Globus pallidus (tissue), 1 donor: ENCODE measurements at regions not wholly inside any gene's neighbourhood (a gene's known extent, or its start where the extent isn't known, plus 50 kb on each side); places are given as distances from the start of the nearest gene placed in this dataset.

Experiments
- DNase-seq: peaks from one replicate; pipeline ENCODE4 v3.0.0-alpha.2; 2015; ENCODE audit warnings: low spot score

DNA sequence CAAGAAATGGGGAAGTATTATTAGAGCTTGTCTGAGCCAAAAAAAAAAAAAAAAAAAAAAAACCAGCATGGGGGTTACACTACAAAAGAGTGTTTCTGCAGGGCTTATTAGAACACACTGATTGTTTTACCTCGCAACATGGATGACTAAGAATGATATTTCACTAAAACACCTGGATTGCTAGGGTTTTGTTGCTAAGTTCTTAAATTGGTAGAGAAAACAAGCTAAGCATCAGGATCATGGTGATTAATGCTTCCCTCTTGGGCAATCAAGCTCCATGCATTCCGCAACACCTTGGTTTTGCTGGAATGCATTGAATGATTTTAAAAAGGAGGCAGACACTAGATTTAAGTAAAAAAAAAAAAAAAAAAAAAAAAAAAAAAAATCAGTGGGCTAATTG is 931.4 kb upstream of the CDH8 start:
- DNase-seq, result no peak

DNA sequence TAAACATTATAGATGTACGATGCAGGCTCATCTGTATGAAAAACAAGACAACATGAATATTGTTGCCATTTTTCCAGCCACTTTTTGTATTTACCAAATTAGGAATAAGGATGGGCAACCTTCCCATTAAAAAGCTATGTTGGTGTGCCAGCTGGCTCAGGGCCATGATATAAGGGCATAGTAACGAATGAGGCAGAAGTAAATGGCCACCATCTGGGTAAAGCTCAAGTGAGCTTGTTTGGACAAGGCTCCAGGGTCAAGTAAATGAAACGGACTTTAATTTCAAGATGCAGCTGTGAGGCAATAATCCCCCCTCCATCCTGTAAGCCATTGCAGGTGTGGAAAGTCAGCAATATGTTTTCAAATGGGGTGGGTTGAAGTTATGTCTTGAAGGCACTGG is 930.9 kb upstream of the CDH8 start:
- no peak for DNase-seq

DNA sequence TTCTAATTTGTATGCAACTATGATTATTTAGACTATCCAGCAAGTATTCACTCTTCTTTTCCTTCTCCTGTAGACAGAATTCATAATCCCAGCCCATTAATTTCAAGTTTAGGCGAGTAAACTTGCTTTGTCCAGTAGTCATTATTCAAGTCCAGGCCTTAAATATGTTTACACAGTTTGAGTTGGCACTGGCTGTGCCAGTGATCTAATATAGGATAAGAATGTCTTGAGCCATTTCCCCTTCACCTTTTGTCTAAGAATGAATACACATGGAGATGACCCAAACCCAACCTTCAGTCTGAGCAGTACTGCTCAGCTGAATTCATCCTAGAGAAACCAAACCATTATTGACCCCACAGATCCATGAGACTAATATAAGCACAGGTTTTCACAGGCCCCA is 930.4 kb upstream of the CDH8 start:
- no peak for DNase-seq

DNA sequence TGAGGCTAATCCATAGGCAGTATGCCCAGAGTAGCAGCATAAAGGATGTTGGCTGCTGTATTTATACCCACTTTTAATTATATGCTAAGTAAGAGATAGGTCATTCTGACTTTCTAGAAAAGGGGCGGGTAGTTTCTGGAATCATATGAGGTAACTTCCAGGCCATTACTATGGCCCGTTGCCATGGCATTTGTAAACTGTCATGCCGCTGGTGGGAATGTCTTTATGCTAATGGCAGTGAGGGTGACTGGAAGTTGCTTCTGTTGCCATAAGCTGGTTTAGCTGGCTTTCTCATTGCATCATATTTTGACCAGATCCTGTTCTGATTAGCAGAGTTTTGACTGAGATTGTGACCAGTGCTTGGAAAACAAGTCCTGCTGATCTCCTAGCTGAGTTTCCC is 929.6 kb upstream of the CDH8 start:
- DNase-seq, result no peak

DNA sequence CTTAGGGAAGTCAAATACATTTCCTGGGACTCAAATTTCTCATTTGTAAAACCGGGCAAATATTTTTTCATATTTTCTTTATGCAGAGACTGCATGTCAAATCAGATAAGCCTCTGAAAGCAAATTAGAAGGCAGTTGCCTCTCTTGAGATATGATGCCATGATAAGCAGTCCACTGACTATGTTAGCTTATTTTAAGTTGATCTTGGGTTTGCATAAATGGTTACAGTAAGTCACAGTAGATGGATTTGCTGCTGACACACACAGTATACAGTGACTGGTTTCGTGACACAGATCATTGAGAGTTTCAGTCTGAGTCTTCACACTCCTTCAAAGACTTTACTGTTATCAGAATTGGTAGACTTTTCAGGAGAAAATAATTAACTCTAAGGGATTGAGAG is 927.6 kb upstream of the CDH8 start:
- DNase-seq, result no peak

DNA sequence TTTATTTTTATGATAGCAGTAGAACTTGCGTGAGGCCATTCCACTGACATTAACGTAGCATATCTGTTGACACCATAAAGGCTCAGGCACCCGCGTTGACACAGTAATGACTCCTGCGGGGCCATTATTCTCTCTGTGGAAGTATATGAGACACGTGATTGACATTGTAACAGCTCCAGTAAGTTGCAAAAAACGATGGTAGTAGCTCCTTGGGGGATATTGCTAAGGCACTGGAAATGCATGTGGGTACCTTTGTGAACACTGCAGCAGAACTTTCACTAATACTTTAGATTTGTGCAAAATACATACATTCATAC is 918.8 kb upstream of the CDH8 start:
- no peak for DNase-seq

DNA sequence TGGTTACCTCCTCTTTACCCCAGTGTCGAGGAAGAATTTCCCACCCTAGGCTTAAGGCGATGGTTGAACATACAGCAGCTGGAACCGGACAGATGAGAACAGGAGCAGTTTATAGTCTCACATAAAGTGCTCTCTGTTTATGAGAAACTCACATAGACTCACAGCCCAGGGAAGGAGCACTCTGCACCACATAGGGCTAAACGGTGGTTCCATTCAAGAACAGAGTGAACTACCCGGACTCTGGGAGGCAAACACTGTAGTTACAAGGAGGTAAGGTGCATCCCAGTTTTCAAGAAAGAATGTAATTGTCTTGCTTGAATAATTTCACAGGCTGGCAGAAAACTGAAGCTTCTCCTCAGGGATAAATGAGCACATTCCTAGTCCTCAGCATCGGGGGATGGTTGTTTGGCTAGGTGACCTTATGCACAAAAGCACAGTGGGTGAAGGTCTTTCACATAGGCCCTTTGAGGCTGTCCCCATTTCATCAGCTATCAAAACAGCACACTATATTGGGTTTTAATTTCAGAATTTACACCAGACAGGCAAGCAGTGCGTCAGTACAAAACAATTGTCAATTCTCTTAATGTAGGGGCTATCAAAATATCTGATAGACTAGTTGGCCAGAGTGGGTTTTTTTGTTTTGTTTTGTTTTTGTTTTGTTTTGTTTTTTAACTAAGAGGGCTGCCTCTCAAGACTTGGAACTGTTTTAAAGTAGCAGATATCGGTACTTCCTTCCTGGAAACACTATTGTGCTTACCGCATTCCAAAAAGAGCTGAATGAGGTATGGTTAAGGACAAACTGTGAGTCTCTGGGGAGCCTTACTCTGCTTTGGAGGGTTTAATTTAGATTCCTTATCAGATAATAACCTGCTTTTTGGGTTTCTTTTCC is 918.1 kb upstream of the CDH8 start:
- DNase-seq, result no peak

DNA sequence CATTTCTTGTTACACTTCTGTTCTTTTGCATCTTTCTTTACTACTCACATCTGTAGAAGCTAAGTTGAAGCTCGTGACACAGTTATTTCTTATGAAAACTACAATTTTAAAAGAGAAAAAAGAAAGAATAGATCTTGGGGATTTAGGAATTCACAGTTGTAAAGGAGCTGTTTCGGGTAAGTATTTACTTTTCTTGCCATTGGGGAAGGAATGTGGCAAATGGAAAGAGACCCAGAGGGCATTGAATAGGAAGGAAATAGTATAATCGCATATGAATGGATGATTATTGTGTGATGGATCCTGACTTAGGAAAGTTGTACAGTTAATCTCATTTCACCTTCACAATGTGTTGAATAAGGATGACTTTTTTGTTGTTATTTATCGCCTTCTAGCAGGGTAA is 914.1 kb upstream of the CDH8 start:
- no peak for DNase-seq

DNA sequence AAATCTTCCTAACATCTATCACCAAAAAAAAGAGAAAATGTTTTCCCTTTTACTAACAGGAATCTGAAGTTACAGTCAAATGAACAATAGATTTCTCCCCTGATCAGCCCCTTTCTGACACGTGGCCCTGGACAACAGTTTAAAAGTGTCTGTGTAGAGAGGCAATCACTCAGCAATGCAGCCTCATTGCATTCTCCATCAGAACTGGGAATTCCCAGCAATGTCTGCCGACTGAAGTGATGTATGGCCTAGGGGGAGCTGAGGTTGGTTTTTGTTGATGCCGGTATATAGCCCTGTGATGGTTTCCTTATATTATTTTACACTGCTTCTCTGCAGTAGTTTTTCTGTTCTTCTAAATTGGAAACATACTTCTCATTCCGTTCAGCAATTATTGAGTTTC is 904.3 kb upstream of the CDH8 start:
- no peak for DNase-seq

DNA sequence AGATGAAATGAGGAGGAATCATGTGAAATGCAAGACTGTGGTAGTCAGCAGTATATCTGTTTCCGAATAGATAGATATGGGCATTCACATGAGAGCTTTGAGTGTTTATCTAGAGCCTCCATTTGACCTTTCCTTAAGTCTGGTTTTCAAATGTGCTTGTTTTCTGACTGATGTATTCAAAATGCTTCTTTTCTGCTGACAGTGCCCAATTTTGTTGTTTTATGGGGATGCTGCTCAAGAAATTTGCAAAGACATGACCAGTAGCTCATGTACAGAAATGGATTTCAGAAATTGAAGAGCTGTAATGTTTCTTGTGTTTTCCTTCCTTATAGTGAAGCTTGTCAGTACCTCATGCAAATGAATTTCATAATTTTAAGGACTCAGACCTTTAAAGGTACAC is 903.4 kb upstream of the CDH8 start:
- DNase-seq, result no peak

DNA sequence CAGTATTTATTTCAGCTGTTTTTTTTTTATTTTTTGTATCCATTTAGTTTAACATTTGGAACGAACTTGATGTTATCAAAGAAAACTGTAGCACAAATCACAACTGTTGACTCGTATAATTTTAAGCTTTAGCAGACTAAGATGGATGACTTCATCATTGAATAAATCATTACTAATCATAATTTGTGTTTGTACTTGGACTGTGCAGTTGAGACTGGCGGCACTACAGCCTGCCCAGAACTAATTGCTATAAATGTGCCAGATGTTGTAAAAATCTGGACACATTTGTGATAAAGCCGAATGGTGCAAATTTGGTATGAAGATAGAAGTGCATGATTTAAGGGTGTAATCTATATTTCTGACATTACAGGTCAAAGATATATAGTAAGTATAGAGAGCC is 897.7 kb upstream of the CDH8 start:
- no peak for DNase-seq

DNA sequence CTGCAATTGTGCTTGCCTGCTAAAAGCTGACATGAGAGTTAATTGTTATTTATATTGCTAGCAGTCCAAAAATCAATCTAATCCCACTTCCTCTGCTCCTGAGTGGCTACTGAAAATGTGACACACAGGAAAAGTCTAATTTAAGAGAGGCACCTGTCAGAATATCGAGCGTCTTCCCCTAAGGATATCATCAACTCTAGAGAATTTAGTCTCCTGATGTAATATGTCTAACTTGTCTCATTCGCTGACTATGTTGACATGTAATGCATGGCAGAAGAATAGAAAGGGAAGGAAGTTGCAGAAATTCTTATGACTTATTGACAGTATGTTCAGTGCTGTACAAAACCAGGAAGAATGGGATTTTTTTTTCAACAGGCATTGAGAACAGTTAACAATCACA is 893.4 kb upstream of the CDH8 start:
- no peak for DNase-seq

DNA sequence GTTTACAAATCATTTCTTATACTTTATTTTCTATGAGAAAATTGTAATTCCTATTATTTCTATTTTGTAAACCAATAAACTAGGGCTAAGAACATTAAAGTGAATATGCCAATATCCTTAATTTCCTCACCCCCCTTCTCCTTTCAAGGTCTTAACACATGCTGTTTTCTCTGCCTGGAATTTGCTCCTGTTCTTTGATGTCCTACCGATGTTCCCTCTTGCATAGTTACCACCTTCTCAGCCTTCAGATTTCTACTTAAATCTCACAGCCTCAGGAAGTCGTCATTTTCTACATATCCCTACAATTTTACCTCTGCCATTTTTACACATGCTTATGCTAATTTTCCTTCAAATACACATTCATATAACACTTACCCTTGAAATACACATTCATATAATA is 890.9 kb upstream of the CDH8 start:
- no peak for DNase-seq

DNA sequence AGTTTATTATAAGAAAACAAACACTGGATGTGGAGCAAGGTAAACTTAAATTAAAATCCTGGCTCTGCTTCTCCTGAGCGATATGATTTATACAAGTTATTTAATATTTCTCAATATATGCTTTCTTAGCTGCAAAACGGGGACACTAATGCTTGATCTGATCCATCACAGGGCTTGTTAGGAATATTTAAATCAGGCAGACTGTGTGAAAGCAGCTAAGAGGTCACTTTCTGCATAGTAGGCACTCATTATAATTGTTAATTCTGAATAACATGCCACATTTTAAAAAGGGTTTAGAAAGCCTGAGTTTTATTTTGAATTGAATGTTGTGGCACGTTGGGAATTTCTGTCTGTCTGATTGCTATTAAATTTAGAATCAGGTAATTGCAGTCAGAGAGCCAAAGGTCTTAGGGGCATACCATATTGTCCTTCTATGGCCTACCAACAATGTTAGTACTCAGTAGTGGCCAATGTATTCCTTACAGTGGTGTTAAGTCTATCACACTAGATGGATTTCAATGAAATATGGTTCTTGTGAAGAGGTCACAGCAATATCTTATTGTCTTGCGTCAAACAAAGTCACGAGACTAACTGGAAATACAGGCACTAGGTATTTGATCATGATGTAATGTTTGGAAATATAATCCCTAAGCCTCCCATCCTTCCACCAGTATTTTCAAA is 890.0 kb upstream of the CDH8 start:
- no peak for DNase-seq

DNA sequence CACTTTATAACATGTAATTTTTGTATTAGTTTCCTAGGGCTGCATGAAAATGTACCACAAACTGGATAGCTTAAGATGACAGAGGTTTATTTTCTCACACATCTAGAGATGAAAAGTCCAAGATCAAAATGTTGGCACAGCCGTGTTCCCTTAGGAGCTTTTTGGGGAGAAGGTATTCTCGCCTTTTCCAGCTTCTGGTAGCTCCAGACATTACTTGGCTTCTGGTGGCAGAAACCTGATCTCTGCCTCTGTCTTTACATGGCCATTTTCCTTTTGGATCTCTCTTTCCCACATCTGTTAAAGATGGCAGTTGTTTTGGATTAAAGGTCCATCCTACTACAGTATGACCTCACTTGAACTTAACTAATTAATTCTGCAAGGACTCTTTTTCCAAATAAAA is 885.7 kb upstream of the CDH8 start:
- no peak for DNase-seq

DNA sequence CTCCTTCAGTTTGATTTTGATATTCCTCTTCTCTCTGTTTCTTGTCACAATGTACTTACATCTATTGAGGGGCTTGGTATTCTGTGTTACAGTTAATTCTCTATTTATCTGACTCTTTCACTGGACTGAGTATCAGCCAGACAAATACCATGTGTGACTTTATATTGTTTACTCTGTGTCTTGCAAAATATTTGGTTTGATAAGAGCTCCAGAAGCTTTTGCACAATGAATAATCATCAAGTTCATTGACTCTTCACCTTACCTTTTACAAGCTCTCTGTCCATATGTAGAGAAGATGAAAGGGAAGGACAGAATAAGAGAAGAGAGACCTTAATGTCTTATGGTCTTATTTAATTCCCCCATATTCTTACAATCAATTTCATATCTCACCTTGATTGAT is 877.7 kb upstream of the CDH8 start:
- DNase-seq, result no peak

DNA sequence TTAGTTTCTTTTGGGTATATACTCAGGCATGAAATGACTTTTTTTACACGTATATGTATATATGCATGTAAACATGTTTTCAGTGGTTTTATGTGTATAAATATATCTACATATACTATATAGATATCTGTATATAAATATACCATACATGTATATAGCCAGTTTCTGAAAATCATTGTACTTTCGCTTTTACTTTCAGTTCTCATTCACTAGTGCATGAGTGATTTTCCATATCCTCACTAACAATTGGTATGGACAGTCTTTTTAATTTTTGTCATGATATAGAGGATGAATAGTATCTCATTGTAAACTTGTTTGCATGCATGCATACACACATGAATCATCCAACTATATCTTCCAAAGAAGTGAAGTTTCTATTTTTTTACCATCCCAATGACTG is 877.1 kb upstream of the CDH8 start:
- no peak for DNase-seq

DNA sequence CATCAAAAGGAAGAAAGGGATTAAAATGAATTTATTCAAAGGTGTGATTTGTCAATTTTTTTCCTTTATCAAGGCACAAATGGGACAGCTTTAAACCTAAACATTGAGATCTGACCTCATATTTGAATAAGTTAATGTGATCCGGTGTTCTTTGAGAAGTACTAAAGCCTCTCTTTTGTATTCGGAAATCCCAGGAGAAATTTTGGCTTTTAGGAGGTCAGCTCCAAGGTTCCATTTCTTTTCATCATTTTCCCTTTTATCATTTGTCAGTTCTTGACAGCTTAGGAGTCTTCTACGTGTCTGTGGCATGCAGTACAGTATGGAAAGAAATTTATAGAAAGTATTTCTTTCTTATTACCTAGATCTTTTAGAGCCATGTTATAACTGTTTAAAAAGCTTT is 873.4 kb upstream of the CDH8 start:
- DNase-seq, result no peak

DNA sequence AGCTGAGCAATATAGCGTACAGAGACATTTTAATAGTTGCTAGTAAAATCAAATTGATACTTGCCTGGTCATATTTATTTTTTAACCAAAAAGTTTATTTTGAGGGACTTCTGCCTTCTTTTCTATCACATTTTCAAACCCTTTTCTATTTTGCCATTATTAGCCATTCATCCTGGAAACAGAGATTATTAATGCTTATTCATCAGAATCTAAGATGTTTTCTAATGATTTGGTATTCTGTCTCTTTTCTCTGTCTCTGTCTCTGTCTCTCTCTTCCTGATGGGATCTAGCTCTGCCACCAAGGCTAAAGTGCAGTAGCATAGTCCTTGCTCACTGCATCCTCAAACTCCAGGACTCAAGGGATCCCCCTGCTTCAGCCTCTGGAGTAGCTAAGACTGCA is 871.3 kb upstream of the CDH8 start:
- no peak for DNase-seq

DNA sequence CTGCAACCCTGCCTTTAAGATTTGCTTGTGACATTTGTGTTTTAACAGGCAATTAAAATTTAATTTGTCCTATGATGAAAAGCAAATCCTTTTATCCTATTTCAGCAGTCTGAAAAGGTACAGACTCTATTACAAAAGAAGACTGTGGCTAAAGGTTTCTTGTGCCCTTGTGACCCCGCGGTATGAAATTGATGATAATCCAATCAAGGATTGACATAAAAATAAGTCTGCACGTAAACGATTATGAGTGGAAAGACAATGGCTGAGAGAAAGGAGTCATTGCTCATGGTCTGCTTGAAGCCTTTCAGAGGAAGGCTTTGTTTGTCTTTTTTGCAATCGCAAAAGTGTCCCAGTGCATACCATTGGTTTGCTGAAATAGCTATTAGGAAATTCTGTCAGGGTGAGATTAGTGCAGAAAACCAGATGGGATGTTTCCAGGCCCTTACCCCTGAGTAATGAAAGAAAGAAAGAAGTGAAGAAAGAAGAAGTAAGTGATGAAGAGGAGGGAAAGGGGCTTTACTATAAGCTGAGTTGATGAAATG is 867.8 kb upstream of the CDH8 start:
- DNase-seq, result no peak

DNA sequence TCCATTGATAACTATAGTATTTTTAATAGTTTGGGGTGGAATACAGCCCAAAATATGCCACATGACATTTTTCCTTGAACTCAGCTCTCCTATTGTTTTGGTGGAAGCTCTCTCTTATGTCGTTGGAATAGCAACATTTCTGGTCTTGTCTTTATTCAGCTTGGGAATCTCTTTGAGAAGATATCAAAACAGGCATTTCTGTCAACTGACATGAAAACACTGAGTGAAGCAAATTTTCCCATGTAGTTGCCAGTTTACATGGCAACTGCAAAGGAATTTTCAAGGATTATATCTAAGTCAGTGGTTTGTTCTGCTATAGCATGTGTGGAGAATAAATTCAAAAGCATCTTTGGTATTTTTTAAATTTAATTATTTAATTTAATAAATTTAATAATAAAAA is 863.5 kb upstream of the CDH8 start:
- no peak for DNase-seq

DNA sequence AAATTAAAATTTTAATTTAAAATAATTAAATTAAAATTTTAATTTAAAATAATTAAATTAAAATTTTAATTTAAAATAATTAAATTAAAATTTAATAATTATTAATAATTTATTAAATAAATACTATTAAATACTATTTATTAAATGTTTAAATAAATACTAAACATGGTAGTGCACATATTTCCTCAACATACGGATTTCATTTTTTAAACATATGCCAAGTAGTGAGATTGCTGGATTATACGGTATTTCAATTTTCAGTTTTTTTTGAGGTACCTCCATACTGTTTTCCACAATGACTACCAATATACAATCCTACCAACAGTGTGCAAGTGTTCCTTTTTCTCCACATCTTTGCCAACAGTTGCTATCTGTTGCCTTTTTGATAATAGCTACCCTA is 852.9 kb upstream of the CDH8 start:
- DNase-seq, result no peak

DNA sequence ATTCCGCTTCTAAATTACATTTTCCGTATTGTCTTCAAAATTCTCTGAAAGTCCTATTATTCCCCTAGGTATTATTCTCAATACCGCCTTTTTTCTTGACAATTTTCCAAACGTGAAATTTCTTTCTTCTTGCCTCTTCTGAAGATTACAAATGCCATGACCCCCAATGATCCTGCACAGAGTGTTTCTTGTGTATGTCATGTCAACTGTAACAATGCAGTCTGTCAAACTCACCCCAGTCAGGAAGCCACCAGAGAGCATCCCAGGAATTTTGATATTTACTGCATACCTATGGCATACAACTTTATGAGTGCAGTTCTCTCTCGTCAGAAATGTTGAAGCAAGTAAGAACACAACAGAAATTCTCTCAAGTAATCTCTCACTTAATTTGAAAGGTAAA is 847.3 kb upstream of the CDH8 start:
- DNase-seq, result no peak
